Stimulated activated CD4-positive, alpha-beta T cell treated with anti-CD3 and anti-CD28 coated beads, Interleukin-2, amount 100 ng/mL, for 48 hours (primary cell): ENCODE measurements at regions not wholly inside any gene's neighbourhood (a gene's known extent, or its start where the extent isn't known, plus 50 kb on each side); places are given as distances from the start of the nearest gene placed in this dataset.
"Not testable (repeated sequence)": the region's sequence is repeated elsewhere in the genome, so short reads cannot be mapped to it uniquely, and the experiment has no call there.

Source experiments
- DNase-seq, 2 donors: peaks; one replicate each; pipeline ENCODE4 v3.0.0-alpha.2; 2020

GRCh38 chr1:87969040-87969439 lies 640.4 kb downstream of the LMO4 start:
- no peak for DNase-seq

GRCh38 chr1:87972811-87973210 lies 644.1 kb downstream of the LMO4 start:
- no peak for DNase-seq

GRCh38 chr1:87973896-87974295 lies 645.2 kb downstream of the LMO4 start:
- no peak for DNase-seq

DNA sequence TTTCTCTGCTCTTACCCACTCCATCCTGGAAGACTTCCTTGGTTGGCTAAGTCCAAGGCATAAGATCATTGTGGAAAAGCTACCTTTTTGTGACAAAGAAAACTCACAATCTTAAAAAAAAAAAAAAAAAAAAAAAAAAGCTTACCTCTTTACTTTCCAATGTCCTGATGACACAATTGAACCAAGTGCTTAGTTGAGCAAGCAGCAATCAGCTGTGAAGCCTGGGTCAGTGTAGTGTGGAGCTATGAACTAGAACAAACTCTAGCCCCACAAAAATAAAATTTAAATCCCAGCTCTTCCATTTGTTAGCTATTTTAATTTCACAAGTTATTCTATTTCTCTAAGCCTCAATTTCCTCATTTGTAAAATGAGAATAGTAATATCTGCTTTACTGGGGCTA lies 647.6 kb downstream of the LMO4 start:
- no peak for DNase-seq

- DNase-seq, result no peak
Measured at GRCh38 chr1:87977145-87977544, 648.5 kb downstream of the LMO4 start.

GRCh38 chr1:87979079-87979478 lies 650.4 kb downstream of the LMO4 start:
- DNase-seq, result no peak

- DNase-seq, result no peak
Measured at GRCh38 chr1:87980494-87980893, 651.8 kb downstream of the LMO4 start.

DNA sequence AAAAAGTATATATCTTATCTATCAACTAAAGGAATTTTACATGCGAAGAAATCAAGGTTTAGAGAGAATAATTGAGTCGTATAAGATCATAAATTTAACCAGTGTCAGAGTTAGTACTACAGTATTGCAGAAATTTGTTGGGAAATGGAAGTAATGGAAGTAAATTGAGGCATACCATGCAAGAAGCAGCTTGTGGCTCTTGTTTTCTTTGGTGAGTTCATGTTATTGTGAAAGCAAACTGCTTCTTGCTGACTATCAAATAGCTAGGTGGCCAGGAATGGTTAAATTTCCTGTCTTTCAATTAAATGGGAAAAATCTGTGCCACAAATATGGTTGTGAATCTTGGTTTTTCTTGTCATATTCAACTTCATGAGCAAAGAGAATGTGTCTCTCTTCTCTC lies 652.7 kb downstream of the LMO4 start:
- no peak for DNase-seq

- DNase-seq, result no peak
Measured at GRCh38 chr1:87981810-87982209, 653.1 kb downstream of the LMO4 start.

- DNase-seq, result no peak
Measured at GRCh38 chr1:87983841-87984240, 655.2 kb downstream of the LMO4 start.

DNA sequence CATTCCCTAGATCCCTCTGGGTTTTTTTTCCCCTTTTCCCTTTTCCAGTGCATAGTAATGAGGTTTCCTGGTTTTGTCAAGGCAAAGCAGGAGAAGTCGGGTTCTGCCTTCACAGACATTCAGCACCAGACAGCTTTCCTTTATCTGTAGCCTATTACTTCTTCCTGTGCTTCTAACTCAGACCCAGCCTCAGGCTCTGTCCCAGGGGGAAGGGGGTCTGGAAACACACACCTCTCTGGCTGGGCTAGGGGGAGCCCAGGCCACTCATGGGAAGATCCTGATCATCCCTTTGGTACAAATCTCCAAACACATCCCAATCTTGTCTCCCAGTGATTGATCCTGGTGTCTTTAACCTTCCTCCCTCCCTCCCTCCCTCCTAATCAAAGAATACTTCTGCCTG lies 656.4 kb downstream of the LMO4 start:
- DNase-seq, result no peak

- no peak for DNase-seq
Measured at GRCh38 chr1:87986130-87986866, 657.6 kb downstream of the LMO4 start.

GRCh38 chr1:87989346-87989745 lies 660.7 kb downstream of the LMO4 start:
- DNase-seq, result no peak

GRCh38 chr1:87992536-87992935 lies 663.9 kb downstream of the LMO4 start:
- DNase-seq, result not testable (repeated sequence)

DNA sequence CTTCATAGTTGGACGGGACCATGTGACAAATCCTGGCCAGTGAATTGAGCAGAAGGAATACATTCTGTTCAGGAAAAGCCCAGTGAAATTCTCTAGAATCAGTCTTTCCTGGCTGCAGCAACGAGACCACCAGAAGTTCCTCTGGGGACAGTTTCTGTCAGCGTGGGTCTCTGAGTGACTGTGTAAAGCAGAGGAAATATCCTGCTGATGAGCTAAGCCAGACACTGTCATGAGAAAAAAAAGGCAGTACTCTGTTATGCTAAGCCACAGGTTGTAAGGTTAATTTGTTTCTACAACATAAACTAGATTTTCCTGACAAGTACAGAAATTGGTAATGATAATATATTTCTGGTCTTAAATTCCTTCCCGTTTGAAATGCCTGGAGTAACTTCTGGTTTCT lies 664.4 kb downstream of the LMO4 start:
- no peak for DNase-seq

- no peak for DNase-seq
Measured at GRCh38 chr1:87999852-88000251, 671.2 kb downstream of the LMO4 start.

DNA sequence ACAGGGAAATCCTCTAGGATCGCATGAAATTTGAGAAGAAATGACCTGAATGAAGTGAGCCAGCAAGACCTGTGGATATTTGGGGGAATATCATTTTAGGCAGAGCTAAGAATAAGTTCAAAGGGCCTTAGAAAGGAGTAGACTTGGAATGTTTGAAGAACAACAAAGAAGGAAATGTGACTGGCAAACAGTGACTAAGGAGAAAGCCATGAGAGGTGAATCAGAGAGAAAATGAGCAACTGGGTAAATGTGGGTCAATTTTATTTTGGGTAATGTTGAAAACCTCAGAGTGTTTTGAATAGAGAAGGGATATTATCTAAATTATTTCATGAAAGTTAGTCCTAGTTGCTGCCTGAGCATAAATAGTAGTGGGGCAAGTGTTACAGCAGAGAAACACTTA lies 672.8 kb downstream of the LMO4 start:
- DNase-seq, result no peak

GRCh38 chr1:88003255-88003654 lies 674.6 kb downstream of the LMO4 start:
- DNase-seq, result no peak

- DNase-seq, result no peak
Measured at GRCh38 chr1:88009916-88010315, 674.2 kb upstream of the PKN2 start.

- no peak for DNase-seq
Measured at GRCh38 chr1:88013485-88013884, 670.6 kb upstream of the PKN2 start.

DNA sequence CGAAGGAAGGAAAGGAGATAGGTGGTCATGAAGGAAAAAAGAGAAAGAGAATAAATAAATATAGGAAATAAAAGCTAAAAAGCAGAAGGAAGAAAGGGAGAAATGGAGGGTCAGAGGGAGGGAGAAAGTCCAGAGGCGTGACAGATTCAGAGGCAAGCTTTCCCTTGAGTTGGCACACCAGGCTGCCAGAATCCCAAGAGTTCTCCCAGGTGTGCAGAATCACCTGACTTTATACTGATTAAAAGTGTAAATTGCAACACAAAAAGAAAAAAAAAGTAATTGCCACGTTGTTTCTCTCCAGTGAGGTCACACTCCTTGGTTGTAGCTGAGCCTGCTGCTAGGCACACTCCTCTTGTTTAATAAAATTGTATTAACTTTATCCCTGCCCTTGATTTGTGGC lies 669.9 kb upstream of the PKN2 start:
- no peak for DNase-seq

DNA sequence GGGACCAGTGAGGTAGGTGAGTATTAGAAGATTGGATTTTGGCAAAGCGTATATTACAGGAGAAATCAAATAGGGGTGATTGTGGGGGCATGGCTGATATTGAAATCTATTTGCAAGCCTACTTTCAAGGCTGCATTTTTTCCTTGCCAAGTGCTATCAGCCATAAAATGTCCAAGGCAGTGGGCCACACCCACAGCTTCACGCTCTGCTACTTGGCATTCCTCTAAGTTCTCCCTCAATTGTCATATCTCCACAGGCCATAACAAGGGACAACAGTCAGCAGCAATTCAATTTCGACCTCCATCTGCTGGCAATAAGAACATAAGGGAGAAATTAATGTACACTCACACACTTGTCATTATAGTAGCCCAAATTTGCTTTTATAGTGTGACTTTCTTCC lies 667.1 kb upstream of the PKN2 start:
- DNase-seq, result no peak

- no peak for DNase-seq
Measured at GRCh38 chr1:88021529-88021928, 662.5 kb upstream of the PKN2 start.

DNA sequence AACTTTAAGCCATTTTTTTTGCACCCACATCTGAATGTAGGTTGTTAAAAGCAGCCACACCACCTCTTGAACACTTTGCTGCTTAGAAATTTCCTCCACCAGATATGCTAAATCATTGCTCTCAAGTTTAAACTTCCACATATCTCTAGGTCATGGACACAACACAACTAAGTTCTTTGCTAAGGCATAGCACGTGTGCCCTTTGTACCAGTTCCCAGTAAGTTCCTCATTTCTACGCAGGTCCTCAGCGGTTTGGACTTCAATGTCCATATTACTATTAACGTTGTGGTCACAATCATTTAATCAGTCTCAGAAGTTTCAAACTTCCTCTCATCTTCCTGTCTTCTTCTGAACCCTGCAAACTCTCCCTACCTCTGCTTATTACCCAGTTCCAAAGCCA lies 661.6 kb upstream of the PKN2 start:
- no peak for DNase-seq

DNA sequence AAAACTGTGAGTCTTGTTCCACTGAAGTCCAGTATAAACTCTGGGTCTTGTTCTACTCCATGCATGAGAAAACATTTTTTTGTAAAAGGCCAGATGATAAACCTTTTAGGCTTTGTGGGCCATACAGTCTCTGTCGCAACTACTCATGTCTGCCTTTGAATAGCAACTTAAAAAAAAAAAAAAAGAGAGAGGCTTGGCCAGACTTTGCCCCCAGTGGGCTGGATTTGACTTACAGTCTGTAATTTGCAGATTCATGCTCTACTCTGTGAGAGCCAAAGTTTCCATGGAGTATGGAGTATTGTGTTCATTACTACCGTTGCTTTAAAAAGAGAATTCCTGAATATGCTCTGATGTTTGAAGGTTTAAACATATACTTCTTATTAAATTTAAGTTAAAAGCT lies 654.9 kb upstream of the PKN2 start:
- DNase-seq, result no peak

GRCh38 chr1:88029899-88030298 lies 654.2 kb upstream of the PKN2 start:
- DNase-seq, result no peak
